AG09319 (cell line): ENCODE measurements at regions not wholly inside any gene's neighbourhood (a gene's known extent, or its start where the extent isn't known, plus 50 kb on each side); places are given as distances from the start of the nearest gene placed in this dataset.

Experiments
- DNase-seq: peaks from one replicate; pipeline ENCODE4 v3.0.0-alpha.2; 2010; ENCODE audit warnings: low read depth; ENCODE audit errors: extremely low read depth
- CTCF ChIP-seq: IDR thresholded peaks from 2 replicates; pipeline ENCODE4 v1.5.1; 2011; ENCODE audit warnings: low read depth, mild to moderate bottlenecking, inconsistent platforms, low read length, moderate library complexity

GRCh38 chr3:22284559-22284958, 533.5 kb upstream of the ZNF385D start:
- no peak for DNase-seq
- TF ChIP-seq CTCF = no peak

GRCh38 chr3:22288756-22289155, 537.7 kb upstream of the ZNF385D start:
- TF ChIP-seq CTCF = no peak
- DNase-seq = no peak

- no peak for DNase-seq
- TF ChIP-seq CTCF = no peak
Observed at GRCh38 chr3:22292681-22293080, 541.7 kb upstream of the ZNF385D start.

- TF ChIP-seq CTCF = no peak
- DNase-seq = peak; percentile 4
Observed at GRCh38 chr3:22296601-22297000, 545.6 kb upstream of the ZNF385D start.

GRCh38 chr3:22297436-22297835, 546.4 kb upstream of the ZNF385D start:
- no peak for DNase-seq
- no peak for TF ChIP-seq CTCF

GRCh38 chr3:22306454-22306853, 555.4 kb upstream of the ZNF385D start:
- TF ChIP-seq CTCF = no peak
- no peak for DNase-seq

GRCh38 chr3:22308871-22309270, 557.9 kb upstream of the ZNF385D start:
- no peak for TF ChIP-seq CTCF
- no peak for DNase-seq
